SK-N-SH (cell line): ENCODE measurements at regions not wholly inside any gene's neighbourhood (a gene's known extent, or its start where the extent isn't known, plus 50 kb on each side); places are given as distances from the start of the nearest gene placed in this dataset.

Experiments used
- CTCF ChIA-PET: fragments of 300-600, 350-600 bp; formaldehyde crosslinking; extraction: SDS; loops from one replicate; lab custom pipeline; 2021; lab: Yijun Ruan, JAX
- POLR2A ChIA-PET: fragments of 350-600 bp; sonication (Branson Sonifier 250); formaldehyde crosslinking; extraction: SDS; loops from one replicate; lab custom pipeline; 2020; ENCODE audit warnings: antibody characterized with exemption, inconsistent platforms; lab: Yijun Ruan, JAX
- DNase-seq: peaks from one replicate; pipeline ENCODE4 v3.0.0; 2012
- H2AFZ ChIP-seq: fragments of 200-600 bp; sonication (generic); 2 replicates; pipeline ENCODE4 v1.8.1; 2016; ENCODE audit warnings: antibody characterized with exemption, mild to moderate bottlenecking, low read depth
- H3F3A ChIP-seq: fragments of 200-600 bp; sonication (generic); replicated peaks from 2 replicates; pipeline ENCODE3; 2016; ENCODE audit warnings: antibody characterized with exemption, mild to moderate bottlenecking; ENCODE audit not compliant: insufficient read depth
- H3K27ac ChIP-seq, 2 experiments: fragments of 200-500 bp in 1 of 2; fragments of 200-600 bp in 1 of 2; sonication (Bioruptor generic) in 1 of 2; sonication (generic), shearing (Covaris generic) in 1 of 2; 2 replicates each; pipeline versions ENCODE4 v1.5.1 to v1.6.1; 2014 to 2016; ENCODE audit warnings: low read depth in 2 of 2, inconsistent platforms in 1 of 2, low read length in 1 of 2, mild to moderate bottlenecking in 1 of 2, mixed read lengths in 1 of 2
- H3K27me3 ChIP-seq: fragments of 200-600 bp; sonication (generic), shearing (Covaris generic); 2 replicates; pipeline ENCODE4 v1.6.1; 2016; ENCODE audit warnings: mixed run types; ENCODE audit not compliant: insufficient read depth
- H3K36me3 ChIP-seq, 2 experiments: fragments of 200-500 bp in 1 of 2; fragments of 200-600 bp in 1 of 2; sonication (Bioruptor generic) in 1 of 2; sonication (generic) in 1 of 2; replicated peaks in 1 of 2; 2 replicates each; pipeline versions ENCODE3 to v1.5.1; 2014 to 2016; ENCODE audit warnings: low read length in 1 of 2, mild to moderate bottlenecking in 1 of 2; ENCODE audit not compliant: insufficient read depth in 2 of 2, control insufficient read depth in 1 of 2
- H3K4me1 ChIP-seq, 2 experiments: fragments of 200-500 bp in 1 of 2; fragments of 200-600 bp in 1 of 2; sonication (Bioruptor generic) in 1 of 2; sonication (generic), shearing (Covaris generic) in 1 of 2; 2 replicates each; pipeline versions ENCODE4 v1.5.1 to v1.6.1; 2014 to 2016; ENCODE audit warnings: low read depth in 1 of 2, low read length in 1 of 2, mixed run types in 1 of 2; ENCODE audit not compliant: insufficient read depth in 2 of 2, control insufficient read depth in 1 of 2
- H3K4me2 ChIP-seq: fragments of 200-600 bp; sonication (generic), shearing (Covaris generic); 2 replicates; pipeline ENCODE4 v1.6.1; 2017; ENCODE audit warnings: mixed run types
- H3K4me3 ChIP-seq, 2 experiments: fragments of 200-500 bp in 1 of 2; fragments of 200-600 bp in 1 of 2; sonication (Bioruptor generic) in 1 of 2; sonication (generic), shearing (Covaris generic) in 1 of 2; 2 replicates each; pipeline versions ENCODE4 v1.5.1 to v1.8.1; 2014 to 2016; ENCODE audit warnings: low read depth in 2 of 2, inconsistent platforms in 1 of 2, low read length in 1 of 2, mild to moderate bottlenecking in 1 of 2, mixed read lengths in 1 of 2, moderate library complexity in 1 of 2
- H3K79me2 ChIP-seq: fragments of 200-600 bp; sonication (generic); 2 replicates; pipeline ENCODE4 v1.8.1; 2017; ENCODE audit warnings: mild to moderate bottlenecking; ENCODE audit not compliant: insufficient read depth
- H3K9ac ChIP-seq: fragments of 200-600 bp; sonication (generic); 2 replicates; pipeline ENCODE4 v1.6.1; 2017; ENCODE audit warnings: mixed run types
- H3K9me2 ChIP-seq: fragments of 200-600 bp; sonication (generic); 2 replicates; pipeline ENCODE4 v1.6.1; 2017; ENCODE audit warnings: mixed run types
- H3K9me3 ChIP-seq: fragments of 200-600 bp; sonication (generic); 2 replicates; pipeline ENCODE4 v1.6.1; 2017; ENCODE audit warnings: mixed run types, mild to moderate bottlenecking, moderate library complexity
- H4K20me1 ChIP-seq: fragments of 200-600 bp; sonication (generic); 2 replicates; pipeline ENCODE4 v1.6.1; 2017; ENCODE audit warnings: mild to moderate bottlenecking, mixed run types; ENCODE audit not compliant: insufficient read depth
- CHD2 ChIP-seq: fragments of 150-350 bp; IDR thresholded peaks from 2 replicates; pipeline ENCODE4 v1.6.1; 2018; ENCODE audit warnings: low read length; ENCODE audit not compliant: partially characterized antibody
- EP300 ChIP-seq, 2 experiments: IDR thresholded peaks; 2 replicates each; pipeline versions ENCODE4 v1.4.0 to v1.6.1; 2012; ENCODE audit warnings: borderline replicate concordance in 1 of 2, low read depth in 1 of 2, low read length in 1 of 2
- EZH2phosphoT487 ChIP-seq: fragments of 200-600 bp; sonication (generic); IDR thresholded peaks from 2 replicates; pipeline ENCODE4 v1.6.1; 2017; ENCODE audit warnings: low read depth, mixed run types, mild to moderate bottlenecking, antibody characterized with exemption, moderate library complexity, borderline replicate concordance
- FOSL2 ChIP-seq: IDR thresholded peaks from 2 replicates; pipeline ENCODE4 v1.4.0; 2012; ENCODE audit warnings: low read depth, mild to moderate bottlenecking, moderate library complexity, borderline replicate concordance
- FOXJ3 ChIP-seq: sonication (generic); formaldehyde crosslinking; IDR thresholded peaks from 2 replicates; pipeline ENCODE4 v1.5.1; 2020; ENCODE audit warnings: mild to moderate bottlenecking, missing genetic modification reagents
- GABPA ChIP-seq: IDR thresholded peaks from 2 replicates; pipeline ENCODE4 v1.4.0; 2012; ENCODE audit warnings: low read depth, mild to moderate bottlenecking
- GATA2 ChIP-seq: sonication (generic); formaldehyde crosslinking; IDR thresholded peaks from 2 replicates; pipeline ENCODE4 v1.5.0; 2020; ENCODE audit warnings: mild to moderate bottlenecking, missing genetic modification reagents
- MEF2A ChIP-seq: IDR thresholded peaks from 2 replicates; pipeline ENCODE4 v1.4.0; 2012; ENCODE audit warnings: low read depth, borderline replicate concordance
- NRF1 ChIP-seq: IDR thresholded peaks from 2 replicates; pipeline ENCODE4 v1.6.1; 2012; ENCODE audit warnings: low read depth, mild to moderate bottlenecking, low read length
- RAD21 ChIP-seq: IDR thresholded peaks from 2 replicates; pipeline ENCODE4 v1.6.1; 2012; ENCODE audit warnings: mild to moderate bottlenecking, low read length
- RCOR1 ChIP-seq: fragments of 150-350 bp; IDR thresholded peaks from 2 replicates; pipeline ENCODE4 v1.6.1; 2017; ENCODE audit warnings: antibody characterized with exemption, low read length
- RFX5 ChIP-seq: IDR thresholded peaks from 2 replicates; pipeline ENCODE4 v1.6.1; 2012; ENCODE audit warnings: mild to moderate bottlenecking, improper control_type of control experiment, low read length
- TAF1 ChIP-seq: IDR thresholded peaks from 2 replicates; pipeline ENCODE4 v1.6.1; 2012; ENCODE audit warnings: low read depth, mild to moderate bottlenecking, low read length, moderate library complexity, borderline replicate concordance
- TEAD4 ChIP-seq: IDR thresholded peaks from 2 replicates; pipeline ENCODE4 v1.4.0; 2012; ENCODE audit warnings: mild to moderate bottlenecking, borderline replicate concordance; ENCODE audit not compliant: insufficient read depth
- WGBS: methylation state at CpG from one replicate; pipeline ENCODE4 v1.1.6; 2017; ENCODE audit warnings: low lambda C conversion rate; 5-methylcytosine and 5-hydroxymethylcytosine counted together
- TF ChIP-seq, protein P1 (sequence below): IDR thresholded peaks from 2 replicates; pipeline ENCODE4 v1.4.0; 2012; ENCODE audit warnings: low read depth, borderline replicate concordance
- TF ChIP-seq, protein P2 (sequence below): fragments of 150-350 bp; IDR thresholded peaks from 2 replicates; pipeline ENCODE4 v1.6.1; 2017; ENCODE audit warnings: antibody characterized with exemption, low read length, low read depth, borderline replicate concordance
- TF ChIP-seq, protein P3 (sequence below): fragments of 200-600 bp; sonication (generic); IDR thresholded peaks from 2 replicates; pipeline ENCODE4 v1.6.1; 2017; ENCODE audit warnings: antibody characterized with exemption, mild to moderate bottlenecking, moderate library complexity
- TF ChIP-seq, protein P4 (sequence below): IDR thresholded peaks from 2 replicates; pipeline ENCODE4 v1.4.0; 2012; ENCODE audit warnings: low read depth, borderline replicate concordance
- TF ChIP-seq, protein P5 (sequence below): IDR thresholded peaks from 2 replicates; pipeline ENCODE4 v1.6.1; 2012; ENCODE audit warnings: mild to moderate bottlenecking, low read depth, low read length, moderate library complexity
- TF ChIP-seq, protein P6 (sequence below): IDR thresholded peaks from 2 replicates; pipeline ENCODE4; 2012

DNA sequence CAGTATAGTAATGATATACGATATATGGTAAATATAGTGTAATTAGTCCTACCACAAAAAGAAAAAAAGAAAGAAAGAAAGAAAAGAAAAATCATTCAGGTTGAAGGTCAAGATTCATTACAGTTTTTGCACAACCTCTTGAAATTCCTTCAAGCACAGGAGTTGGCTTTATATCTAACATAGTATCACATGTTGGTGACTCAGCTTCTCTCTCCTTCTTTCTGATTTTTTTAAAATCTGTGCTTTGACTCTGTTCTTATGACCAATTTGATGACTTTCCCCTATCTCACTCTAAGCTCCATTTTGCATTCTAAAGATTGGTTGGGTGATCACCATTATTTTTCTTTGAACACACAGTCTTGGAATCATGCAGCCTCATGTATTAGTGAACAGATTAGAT, 148.2 kb upstream of the COL11A1 start:
- TF ChIP-seq MEF2A = no peak
- no peak for TF ChIP-seq TEAD4
- TF ChIP-seq RAD21 = no peak
- TF ChIP-seq, protein P1, sequence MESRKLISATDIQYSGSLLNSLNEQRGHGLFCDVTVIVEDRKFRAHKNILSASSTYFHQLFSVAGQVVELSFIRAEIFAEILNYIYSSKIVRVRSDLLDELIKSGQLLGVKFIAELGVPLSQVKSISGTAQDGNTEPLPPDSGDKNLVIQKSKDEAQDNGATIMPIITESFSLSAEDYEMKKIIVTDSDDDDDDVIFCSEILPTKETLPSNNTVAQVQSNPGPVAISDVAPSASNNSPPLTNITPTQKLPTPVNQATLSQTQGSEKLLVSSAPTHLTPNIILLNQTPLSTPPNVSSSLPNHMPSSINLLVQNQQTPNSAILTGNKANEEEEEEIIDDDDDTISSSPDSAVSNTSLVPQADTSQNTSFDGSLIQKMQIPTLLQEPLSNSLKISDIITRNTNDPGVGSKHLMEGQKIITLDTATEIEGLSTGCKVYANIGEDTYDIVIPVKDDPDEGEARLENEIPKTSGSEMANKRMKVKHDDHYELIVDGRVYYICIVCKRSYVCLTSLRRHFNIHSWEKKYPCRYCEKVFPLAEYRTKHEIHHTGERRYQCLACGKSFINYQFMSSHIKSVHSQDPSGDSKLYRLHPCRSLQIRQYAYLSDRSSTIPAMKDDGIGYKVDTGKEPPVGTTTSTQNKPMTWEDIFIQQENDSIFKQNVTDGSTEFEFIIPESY = no peak
- no peak for TF ChIP-seq FOXJ3
- no peak for TF ChIP-seq RCOR1
- no peak for TF ChIP-seq RFX5
- TF ChIP-seq, protein P2, sequence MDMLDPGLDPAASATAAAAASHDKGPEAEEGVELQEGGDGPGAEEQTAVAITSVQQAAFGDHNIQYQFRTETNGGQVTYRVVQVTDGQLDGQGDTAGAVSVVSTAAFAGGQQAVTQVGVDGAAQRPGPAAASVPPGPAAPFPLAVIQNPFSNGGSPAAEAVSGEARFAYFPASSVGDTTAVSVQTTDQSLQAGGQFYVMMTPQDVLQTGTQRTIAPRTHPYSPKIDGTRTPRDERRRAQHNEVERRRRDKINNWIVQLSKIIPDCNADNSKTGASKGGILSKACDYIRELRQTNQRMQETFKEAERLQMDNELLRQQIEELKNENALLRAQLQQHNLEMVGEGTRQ = no peak
- TF ChIP-seq, protein P3, sequence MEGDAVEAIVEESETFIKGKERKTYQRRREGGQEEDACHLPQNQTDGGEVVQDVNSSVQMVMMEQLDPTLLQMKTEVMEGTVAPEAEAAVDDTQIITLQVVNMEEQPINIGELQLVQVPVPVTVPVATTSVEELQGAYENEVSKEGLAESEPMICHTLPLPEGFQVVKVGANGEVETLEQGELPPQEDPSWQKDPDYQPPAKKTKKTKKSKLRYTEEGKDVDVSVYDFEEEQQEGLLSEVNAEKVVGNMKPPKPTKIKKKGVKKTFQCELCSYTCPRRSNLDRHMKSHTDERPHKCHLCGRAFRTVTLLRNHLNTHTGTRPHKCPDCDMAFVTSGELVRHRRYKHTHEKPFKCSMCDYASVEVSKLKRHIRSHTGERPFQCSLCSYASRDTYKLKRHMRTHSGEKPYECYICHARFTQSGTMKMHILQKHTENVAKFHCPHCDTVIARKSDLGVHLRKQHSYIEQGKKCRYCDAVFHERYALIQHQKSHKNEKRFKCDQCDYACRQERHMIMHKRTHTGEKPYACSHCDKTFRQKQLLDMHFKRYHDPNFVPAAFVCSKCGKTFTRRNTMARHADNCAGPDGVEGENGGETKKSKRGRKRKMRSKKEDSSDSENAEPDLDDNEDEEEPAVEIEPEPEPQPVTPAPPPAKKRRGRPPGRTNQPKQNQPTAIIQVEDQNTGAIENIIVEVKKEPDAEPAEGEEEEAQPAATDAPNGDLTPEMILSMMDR = no peak
- TF ChIP-seq NRF1 = no peak
- TF ChIP-seq, protein P4, sequence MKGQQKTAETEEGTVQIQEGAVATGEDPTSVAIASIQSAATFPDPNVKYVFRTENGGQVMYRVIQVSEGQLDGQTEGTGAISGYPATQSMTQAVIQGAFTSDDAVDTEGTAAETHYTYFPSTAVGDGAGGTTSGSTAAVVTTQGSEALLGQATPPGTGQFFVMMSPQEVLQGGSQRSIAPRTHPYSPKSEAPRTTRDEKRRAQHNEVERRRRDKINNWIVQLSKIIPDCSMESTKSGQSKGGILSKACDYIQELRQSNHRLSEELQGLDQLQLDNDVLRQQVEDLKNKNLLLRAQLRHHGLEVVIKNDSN = no peak
- TF ChIP-seq EZH2phosphoT487 = no peak
- no peak for TF ChIP-seq FOSL2
- no peak for TF ChIP-seq EP300 (IDR thresholded peaks at IDR 0.05; ENCODE audit: borderline replicate concordance in 1 of 2, low read depth in 1 of 2, low read length in 1 of 2)
- no peak for TF ChIP-seq GATA2 (CRISPR knock-in tag)
- TF ChIP-seq GABPA = no peak
- TF ChIP-seq, protein P5, sequence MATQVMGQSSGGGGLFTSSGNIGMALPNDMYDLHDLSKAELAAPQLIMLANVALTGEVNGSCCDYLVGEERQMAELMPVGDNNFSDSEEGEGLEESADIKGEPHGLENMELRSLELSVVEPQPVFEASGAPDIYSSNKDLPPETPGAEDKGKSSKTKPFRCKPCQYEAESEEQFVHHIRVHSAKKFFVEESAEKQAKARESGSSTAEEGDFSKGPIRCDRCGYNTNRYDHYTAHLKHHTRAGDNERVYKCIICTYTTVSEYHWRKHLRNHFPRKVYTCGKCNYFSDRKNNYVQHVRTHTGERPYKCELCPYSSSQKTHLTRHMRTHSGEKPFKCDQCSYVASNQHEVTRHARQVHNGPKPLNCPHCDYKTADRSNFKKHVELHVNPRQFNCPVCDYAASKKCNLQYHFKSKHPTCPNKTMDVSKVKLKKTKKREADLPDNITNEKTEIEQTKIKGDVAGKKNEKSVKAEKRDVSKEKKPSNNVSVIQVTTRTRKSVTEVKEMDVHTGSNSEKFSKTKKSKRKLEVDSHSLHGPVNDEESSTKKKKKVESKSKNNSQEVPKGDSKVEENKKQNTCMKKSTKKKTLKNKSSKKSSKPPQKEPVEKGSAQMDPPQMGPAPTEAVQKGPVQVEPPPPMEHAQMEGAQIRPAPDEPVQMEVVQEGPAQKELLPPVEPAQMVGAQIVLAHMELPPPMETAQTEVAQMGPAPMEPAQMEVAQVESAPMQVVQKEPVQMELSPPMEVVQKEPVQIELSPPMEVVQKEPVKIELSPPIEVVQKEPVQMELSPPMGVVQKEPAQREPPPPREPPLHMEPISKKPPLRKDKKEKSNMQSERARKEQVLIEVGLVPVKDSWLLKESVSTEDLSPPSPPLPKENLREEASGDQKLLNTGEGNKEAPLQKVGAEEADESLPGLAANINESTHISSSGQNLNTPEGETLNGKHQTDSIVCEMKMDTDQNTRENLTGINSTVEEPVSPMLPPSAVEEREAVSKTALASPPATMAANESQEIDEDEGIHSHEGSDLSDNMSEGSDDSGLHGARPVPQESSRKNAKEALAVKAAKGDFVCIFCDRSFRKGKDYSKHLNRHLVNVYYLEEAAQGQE = no peak
- TF ChIP-seq, protein P6, sequence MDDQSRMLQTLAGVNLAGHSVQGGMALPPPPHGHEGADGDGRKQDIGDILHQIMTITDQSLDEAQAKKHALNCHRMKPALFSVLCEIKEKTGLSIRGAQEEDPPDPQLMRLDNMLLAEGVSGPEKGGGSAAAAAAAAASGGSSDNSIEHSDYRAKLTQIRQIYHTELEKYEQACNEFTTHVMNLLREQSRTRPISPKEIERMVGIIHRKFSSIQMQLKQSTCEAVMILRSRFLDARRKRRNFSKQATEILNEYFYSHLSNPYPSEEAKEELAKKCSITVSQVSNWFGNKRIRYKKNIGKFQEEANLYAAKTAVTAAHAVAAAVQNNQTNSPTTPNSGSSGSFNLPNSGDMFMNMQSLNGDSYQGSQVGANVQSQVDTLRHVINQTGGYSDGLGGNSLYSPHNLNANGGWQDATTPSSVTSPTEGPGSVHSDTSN = no peak
- TF ChIP-seq CHD2 = no peak
- TF ChIP-seq TAF1 = no peak
- TF ChIP-seq, all 33 proteins: peak for 0
- H3K79me2 ChIP-seq = no peaks in the 10 kb centered on the region
- no peak for DNase-seq
- no peak overlapping the region for H3K4me3 ChIP-seq
- no peaks in the 10 kb centered on the region for H4K20me1 ChIP-seq
- no peak overlapping the region for H3K9ac ChIP-seq
- no peaks in the 10 kb centered on the region for H3K36me3 ChIP-seq
- H2AFZ ChIP-seq = no peak overlapping the region
- ChIA-PET CTCF (interaction anchor here (0.9 to 1.4 kb wide), 2 partner anchors 27 to 150 kb away, joined by 3 read pairs; no protein-coding TSS in a partner anchor), POLR2A (no interaction called here)
- no peaks in the 10 kb centered on the region for H3F3A ChIP-seq
- H3K4me1 ChIP-seq = peaks cover 0 to 6% of the 10 kb centered on the region in 2 experiments; a peak in 2 of 4 replicates
- 93% methylated on average over 1 of the region's 1 CpG for WGBS
- no peaks in the 10 kb centered on the region for H3K9me3 ChIP-seq
- no peaks in the 10 kb centered on the region for H3K27me3 ChIP-seq
- no peak overlapping the region for H3K4me2 ChIP-seq
- H3K9me2 ChIP-seq = no peaks in the 10 kb centered on the region
- no peak overlapping the region for H3K27ac ChIP-seq
